HG03342 (cell line): ENCODE measurements at regions not wholly inside any gene's neighbourhood (a gene's known extent, or its start where the extent isn't known, plus 50 kb on each side); places are given as distances from the start of the nearest gene placed in this dataset.
"Not testable (repeated sequence)": the region's sequence is repeated elsewhere in the genome, so short reads cannot be mapped to it uniquely, and the experiment has no call there.

Experiments used
- ATAC-seq: cut with Tn5 transposase; IDR thresholded peaks from one replicate; pipeline ENCODE4 v1.9.1; 2021; ENCODE audit warnings: mild to moderate bottlenecking, moderate library complexity; ENCODE audit not compliant: unreplicated experiment

- no peak for ATAC-seq
Observed at GRCh38 chr2:7861910-7862702, 819.8 kb upstream of the ID2 start.

GRCh38 chr2:7866104-7866503, 815.8 kb upstream of the ID2 start:
- no peak for ATAC-seq

GRCh38 chr2:7866825-7867224, 815.0 kb upstream of the ID2 start:
- no peak for ATAC-seq

- no peak for ATAC-seq
Observed at GRCh38 chr2:7867867-7868266, 814.0 kb upstream of the ID2 start.

GRCh38 chr2:7868836-7869235, 813.0 kb upstream of the ID2 start:
- no peak for ATAC-seq

GRCh38 chr2:7876445-7876844, 805.4 kb upstream of the ID2 start:
- ATAC-seq: not testable (repeated sequence)

GRCh38 chr2:7878266-7878665, 803.6 kb upstream of the ID2 start:
- not testable (repeated sequence) for ATAC-seq

- no peak for ATAC-seq
Observed at GRCh38 chr2:7878786-7879482, 802.9 kb upstream of the ID2 start.

- ATAC-seq: no peak
Observed at GRCh38 chr2:7879483-7879835, 802.4 kb upstream of the ID2 start.

- ATAC-seq: no peak
Observed at GRCh38 chr2:7880126-7880525, 801.7 kb upstream of the ID2 start.

- no peak for ATAC-seq
Observed at GRCh38 chr2:7880566-7880965, 801.3 kb upstream of the ID2 start.

GRCh38 chr2:7881063-7881462, 800.8 kb upstream of the ID2 start:
- ATAC-seq: no peak

- no peak for ATAC-seq
Observed at GRCh38 chr2:7881466-7881865, 800.4 kb upstream of the ID2 start.

- no peak for ATAC-seq
Observed at GRCh38 chr2:7882296-7882695, 799.6 kb upstream of the ID2 start.

GRCh38 chr2:7884338-7884737, 797.5 kb upstream of the ID2 start:
- ATAC-seq: no peak

- ATAC-seq: no peak
Observed at GRCh38 chr2:7886666-7887065, 795.2 kb upstream of the ID2 start.

- no peak for ATAC-seq
Observed at GRCh38 chr2:7887441-7887840, 794.4 kb upstream of the ID2 start.

- no peak for ATAC-seq
Observed at GRCh38 chr2:7888876-7889275, 793.0 kb upstream of the ID2 start.

- no peak for ATAC-seq
Observed at GRCh38 chr2:7891312-7891711, 790.5 kb upstream of the ID2 start.

- no peak for ATAC-seq
Observed at GRCh38 chr2:7895289-7895688, 786.6 kb upstream of the ID2 start.

- ATAC-seq: no peak
Observed at GRCh38 chr2:7896940-7897487, 784.8 kb upstream of the ID2 start.

- no peak for ATAC-seq
Observed at GRCh38 chr2:7899241-7899640, 782.6 kb upstream of the ID2 start.
